Smooth muscle cell (in vitro differentiated cells): ENCODE measurements at regions not wholly inside any gene's neighbourhood (a gene's known extent, or its start where the extent isn't known, plus 50 kb on each side); places are given as distances from the start of the nearest gene placed in this dataset.
"Not testable (repeated sequence)": the region's sequence is repeated elsewhere in the genome, so short reads cannot be mapped to it uniquely, and the experiment has no call there.

ENCODE experiments used
- DNase-seq: peaks from one replicate; lab custom pipeline; 2025; ENCODE audit not compliant: unreplicated experiment; lab: John Stamatoyannopoulos, UW
- H2AFZ ChIP-seq: fragments of 200-600 bp; sonication (generic); 2 replicates; pipeline ENCODE4 v1.6.0; 2016; ENCODE audit warnings: antibody characterized with exemption, low read depth, mild to moderate bottlenecking
- H3F3A ChIP-seq: fragments of 200-600 bp; sonication (generic); 2 replicates; pipeline ENCODE4 v1.6.0; 2017; ENCODE audit warnings: antibody characterized with exemption, low read depth
- H3K27ac ChIP-seq: fragments of 200-600 bp; sonication (generic); 2 replicates; pipeline ENCODE4 v1.5.1; 2016; ENCODE audit warnings: low read depth, mild to moderate bottlenecking
- H3K27me3 ChIP-seq: fragments of 200-600 bp; sonication (generic); 2 replicates; pipeline ENCODE4 v1.6.1; 2016; ENCODE audit warnings: low read depth, mild to moderate bottlenecking
- H3K36me3 ChIP-seq: fragments of 200-600 bp; sonication (generic); 2 replicates; pipeline ENCODE4 v1.5.1; 2016; ENCODE audit warnings: low read depth
- H3K4me1 ChIP-seq: fragments of 200-600 bp; sonication (generic); 2 replicates; pipeline ENCODE4 v1.5.1; 2016; ENCODE audit warnings: low read depth
- H3K4me2 ChIP-seq: fragments of 200-600 bp; sonication (generic); 2 replicates; pipeline ENCODE4 v1.6.0; 2016; ENCODE audit warnings: mild to moderate bottlenecking
- H3K4me3 ChIP-seq: fragments of 200-600 bp; sonication (generic); 2 replicates; pipeline ENCODE4 v1.5.1; 2016; ENCODE audit warnings: mild to moderate bottlenecking
- H3K79me2 ChIP-seq: fragments of 200-600 bp; sonication (generic); 2 replicates; pipeline ENCODE4 v1.6.0; 2016; ENCODE audit warnings: low read depth, mild to moderate bottlenecking
- H3K9ac ChIP-seq: fragments of 200-600 bp; sonication (generic); 2 replicates; pipeline ENCODE4 v1.6.0; 2016; ENCODE audit warnings: low read depth
- H3K9me3 ChIP-seq: fragments of 200-600 bp; sonication (generic); replicated peaks from 2 replicates; pipeline ENCODE4 v1.5.1; 2016; ENCODE audit warnings: low read depth
- H4K20me1 ChIP-seq: fragments of 200-600 bp; sonication (generic); 2 replicates; pipeline ENCODE4 v1.6.0; 2016; ENCODE audit warnings: low read depth
- WGBS: methylation state at CpG from one replicate; pipeline ENCODE4 v1.1.7; 2016; ENCODE audit warnings: low lambda C conversion rate; 5-methylcytosine and 5-hydroxymethylcytosine counted together
- TF ChIP-seq, protein P1 (sequence below): fragments of 200-600 bp; sonication (generic); IDR thresholded peaks from 2 replicates; pipeline ENCODE4 v1.5.1; 2017; ENCODE audit warnings: borderline replicate concordance, mild to moderate bottlenecking, antibody characterized with exemption; ENCODE audit not compliant: insufficient read depth, poor library complexity, severe bottlenecking

DNA sequence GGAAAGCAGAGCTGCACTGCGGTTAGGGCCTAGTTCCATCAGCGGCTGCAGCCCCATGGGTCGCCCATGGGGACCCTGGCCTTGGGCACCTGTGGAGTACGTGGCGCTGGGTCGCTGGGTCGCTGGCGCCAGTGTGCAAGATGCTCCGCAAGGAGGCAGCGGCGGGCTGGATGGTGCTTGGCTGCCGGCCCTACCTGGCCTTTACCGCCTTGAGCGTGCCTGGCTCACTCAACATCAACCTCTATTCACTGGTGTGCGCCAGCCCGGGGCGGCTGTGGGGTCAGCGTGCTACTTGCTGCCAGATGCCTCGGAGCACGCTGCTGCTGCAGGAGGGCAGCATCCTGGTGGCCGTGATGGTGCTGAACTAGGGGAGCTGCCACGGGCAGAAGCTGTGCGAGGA is 85.1 kb upstream of the RHOU start:
- Histone ChIP-seq H3K9me3 (no peaks in the 10 kb centered on the region), H3K4me1 (peaks cover 9% of the 10 kb centered on the region), H2AFZ (no peak overlapping the region), H3K9ac (no peak overlapping the region), H4K20me1 (peaks cover 51% of the 10 kb centered on the region), H3K4me2 (no peak overlapping the region), H3K36me3 (no peaks in the 10 kb centered on the region), H3K4me3 (no peak overlapping the region), H3K79me2 (peaks cover 42% of the 10 kb centered on the region), H3F3A (no peaks in the 10 kb centered on the region), H3K27me3 (no peaks in the 10 kb centered on the region), H3K27ac (no peak overlapping the region)
- TF ChIP-seq, protein P1, sequence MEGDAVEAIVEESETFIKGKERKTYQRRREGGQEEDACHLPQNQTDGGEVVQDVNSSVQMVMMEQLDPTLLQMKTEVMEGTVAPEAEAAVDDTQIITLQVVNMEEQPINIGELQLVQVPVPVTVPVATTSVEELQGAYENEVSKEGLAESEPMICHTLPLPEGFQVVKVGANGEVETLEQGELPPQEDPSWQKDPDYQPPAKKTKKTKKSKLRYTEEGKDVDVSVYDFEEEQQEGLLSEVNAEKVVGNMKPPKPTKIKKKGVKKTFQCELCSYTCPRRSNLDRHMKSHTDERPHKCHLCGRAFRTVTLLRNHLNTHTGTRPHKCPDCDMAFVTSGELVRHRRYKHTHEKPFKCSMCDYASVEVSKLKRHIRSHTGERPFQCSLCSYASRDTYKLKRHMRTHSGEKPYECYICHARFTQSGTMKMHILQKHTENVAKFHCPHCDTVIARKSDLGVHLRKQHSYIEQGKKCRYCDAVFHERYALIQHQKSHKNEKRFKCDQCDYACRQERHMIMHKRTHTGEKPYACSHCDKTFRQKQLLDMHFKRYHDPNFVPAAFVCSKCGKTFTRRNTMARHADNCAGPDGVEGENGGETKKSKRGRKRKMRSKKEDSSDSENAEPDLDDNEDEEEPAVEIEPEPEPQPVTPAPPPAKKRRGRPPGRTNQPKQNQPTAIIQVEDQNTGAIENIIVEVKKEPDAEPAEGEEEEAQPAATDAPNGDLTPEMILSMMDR, result no peak
- 74% methylated on average over 23 of the region's 23 CpGs for WGBS
- DNase-seq, result no peak

DNA sequence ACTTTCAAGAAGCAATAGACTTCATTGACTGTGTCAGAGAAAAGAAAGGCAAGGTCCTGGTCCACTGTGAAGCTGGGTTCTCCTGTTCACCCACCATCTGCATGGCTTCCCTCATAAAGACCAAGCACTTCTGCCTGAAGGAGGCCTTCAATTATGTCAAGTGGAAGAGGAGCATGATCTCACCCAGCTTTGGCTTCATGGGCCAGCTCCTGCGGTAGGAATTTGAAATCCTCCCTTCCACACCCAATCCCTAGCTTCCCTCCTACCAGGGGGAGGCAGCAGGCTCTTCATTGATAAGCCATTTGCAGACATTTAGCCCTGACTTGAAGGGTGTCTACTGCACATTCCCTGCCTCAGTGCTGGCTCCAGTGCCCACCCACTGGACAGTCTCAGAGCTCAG is 84.3 kb upstream of the RHOU start:
- TF ChIP-seq, protein P1, result no peak
- H3K9me3 ChIP-seq, result no peaks in the 10 kb centered on the region
- H3K27me3 ChIP-seq, result no peaks in the 10 kb centered on the region
- no peak overlapping the region for H3K4me3 ChIP-seq
- H3K9ac ChIP-seq, result no peak overlapping the region
- H2AFZ ChIP-seq, result no peak overlapping the region
- no peak for DNase-seq
- H3K27ac ChIP-seq, result no peak overlapping the region
- peaks cover 51% of the 10 kb centered on the region for H4K20me1 ChIP-seq
- peaks cover 42% of the 10 kb centered on the region for H3K79me2 ChIP-seq
- H3K4me2 ChIP-seq, result no peak overlapping the region
- H3F3A ChIP-seq, result no peaks in the 10 kb centered on the region
- peaks cover 9% of the 10 kb centered on the region for H3K4me1 ChIP-seq
- H3K36me3 ChIP-seq, result no peaks in the 10 kb centered on the region
- WGBS, result 85% methylated on average over 1 of the region's 1 CpG

DNA sequence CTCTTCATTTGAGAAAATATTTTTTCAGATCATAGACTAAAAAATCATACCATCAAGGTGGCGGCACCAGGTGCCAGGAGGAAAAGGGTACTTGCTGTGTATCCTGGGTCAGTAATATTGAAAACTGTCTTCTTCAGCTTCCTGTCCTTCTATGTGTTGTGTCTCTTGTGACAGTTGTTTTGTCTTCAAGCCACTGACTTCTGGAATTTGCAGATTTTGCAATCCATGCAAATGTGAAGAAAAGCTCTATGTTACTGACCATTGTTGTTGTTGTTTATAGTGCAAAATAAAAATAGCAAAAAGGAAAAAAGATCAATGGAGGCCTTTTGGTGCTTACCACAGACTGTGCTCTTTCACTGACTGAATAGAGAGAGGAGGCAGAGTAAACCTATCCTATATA is 83.2 kb upstream of the RHOU start:
- Histone ChIP-seq H4K20me1 (peaks cover 51% of the 10 kb centered on the region), H2AFZ (no peak overlapping the region), H3F3A (no peaks in the 10 kb centered on the region), H3K27me3 (no peaks in the 10 kb centered on the region), H3K4me2 (no peak overlapping the region), H3K4me1 (peaks cover 9% of the 10 kb centered on the region), H3K9me3 (no peaks in the 10 kb centered on the region), H3K79me2 (peaks cover 42% of the 10 kb centered on the region), H3K4me3 (no peak overlapping the region), H3K36me3 (no peaks in the 10 kb centered on the region), H3K9ac (no peak overlapping the region), H3K27ac (no peak overlapping the region)
- TF ChIP-seq, protein P1, result no peak
- WGBS, result 100% methylated on average over 1 of the region's 1 CpG
- no peak for DNase-seq

DNA sequence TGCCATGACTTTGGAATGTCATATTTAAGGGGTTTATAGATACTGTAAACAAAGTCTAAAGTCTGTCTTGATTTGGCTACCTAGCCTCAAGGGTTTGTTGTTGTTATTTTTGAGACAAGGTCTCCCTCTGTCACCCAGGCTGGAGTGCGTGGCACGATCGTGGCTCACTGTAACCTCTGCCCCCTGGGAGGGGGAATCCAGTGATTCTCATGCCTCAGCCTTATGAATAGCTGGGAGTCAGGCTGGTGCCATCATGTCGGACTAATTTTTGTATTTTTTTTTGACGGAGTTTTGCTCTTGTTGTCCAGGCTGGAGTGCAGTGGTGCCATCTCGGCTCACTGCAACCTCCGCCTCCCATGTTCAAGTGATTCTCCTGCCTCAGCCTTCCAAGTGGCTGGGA is 82.2 kb upstream of the RHOU start:
- not testable (repeated sequence) for H3K27ac ChIP-seq, H3K4me2 ChIP-seq, H3K36me3 ChIP-seq, DNase-seq, H3F3A ChIP-seq, H3K4me1 ChIP-seq, H3K27me3 ChIP-seq, H2AFZ ChIP-seq, H3K4me3 ChIP-seq, H3K9ac ChIP-seq, H3K9me3 ChIP-seq
- WGBS, result 97% methylated on average over 7 of the region's 7 CpGs
- peaks cover 42% of the 10 kb centered on the region for H3K79me2 ChIP-seq
- H4K20me1 ChIP-seq, result peaks cover 51% of the 10 kb centered on the region
